GM12878 (cell line): ENCODE measurements at regions not wholly inside any gene's neighbourhood (a gene's known extent, or its start where the extent isn't known, plus 50 kb on each side); places are given as distances from the start of the nearest gene placed in this dataset.

Experiments
- CHD1 ChIP-seq: IDR thresholded peaks from 2 replicates; pipeline ENCODE4 v1.6.1; 2012; ENCODE audit warnings: low read depth, low read length, improper control_type of control experiment
- CHD4 ChIP-seq: fragments of 200-600 bp; sonication (generic); IDR thresholded peaks from 2 replicates; pipeline ENCODE4 v1.6.1; 2016; ENCODE audit warnings: mild to moderate bottlenecking
- CREB1 ChIP-seq: IDR thresholded peaks from 2 replicates; pipeline ENCODE4 v1.6.1; 2012; ENCODE audit warnings: low read depth, mild to moderate bottlenecking, inconsistent platforms
- EGR1 ChIP-seq, 2 experiments: IDR thresholded peaks; 1 replicate in 1 of 2; 2 replicates in 1 of 2; pipeline ENCODE4 v1.6.1; 2011 to 2012; ENCODE audit warnings: low read depth in 2 of 2, low read length in 2 of 2, borderline replicate concordance in 1 of 2, mild to moderate bottlenecking in 1 of 2, moderate library complexity in 1 of 2
- KDM1A ChIP-seq: fragments of 200-600 bp; sonication (generic); IDR thresholded peaks from 2 replicates; pipeline ENCODE4 v1.6.1; 2016; ENCODE audit warnings: borderline replicate concordance
- RB1 ChIP-seq: fragments of 450-650 bp; formaldehyde crosslinking; IDR thresholded peaks from 2 replicates; pipeline ENCODE4 v1.6.1; 2017; ENCODE audit warnings: mild to moderate bottlenecking, borderline replicate concordance
- RELA ChIP-seq: fragments of 450-650 bp; IDR thresholded peaks from 2 replicates; pipeline ENCODE4 v1.8.0; 2014; ENCODE audit warnings: borderline replicate concordance; ENCODE audit not compliant: partially characterized antibody
- WRNIP1 ChIP-seq: IDR thresholded peaks from 2 replicates; pipeline ENCODE4 v1.6.1; 2011; ENCODE audit warnings: low read depth, low read length, improper control_type of control experiment, borderline replicate concordance
- YY1 ChIP-seq: IDR thresholded peaks from 2 replicates; pipeline ENCODE4 v1.6.1; 2011; ENCODE audit warnings: low read depth, mild to moderate bottlenecking, low read length
- TF ChIP-seq, protein P1 (sequence below): fragments of 450-650 bp; IDR thresholded peaks from 2 replicates; pipeline ENCODE4 v1.6.1; 2017; ENCODE audit warnings: antibody characterized with exemption, mild to moderate bottlenecking, moderate library complexity
- TF ChIP-seq, protein P2 (sequence below): IDR thresholded peaks from 2 replicates; pipeline ENCODE4 v1.6.1; 2012; ENCODE audit warnings: improper control_type of control experiment, low read depth, low read length; ENCODE audit not compliant: insufficient replicate concordance
- TF ChIP-seq, protein P3 (sequence below): fragments of 450-650 bp; formaldehyde crosslinking; IDR thresholded peaks from 2 replicates; pipeline ENCODE4 v1.4.0; 2020; ENCODE audit warnings: mild to moderate bottlenecking, moderate library complexity

DNA sequence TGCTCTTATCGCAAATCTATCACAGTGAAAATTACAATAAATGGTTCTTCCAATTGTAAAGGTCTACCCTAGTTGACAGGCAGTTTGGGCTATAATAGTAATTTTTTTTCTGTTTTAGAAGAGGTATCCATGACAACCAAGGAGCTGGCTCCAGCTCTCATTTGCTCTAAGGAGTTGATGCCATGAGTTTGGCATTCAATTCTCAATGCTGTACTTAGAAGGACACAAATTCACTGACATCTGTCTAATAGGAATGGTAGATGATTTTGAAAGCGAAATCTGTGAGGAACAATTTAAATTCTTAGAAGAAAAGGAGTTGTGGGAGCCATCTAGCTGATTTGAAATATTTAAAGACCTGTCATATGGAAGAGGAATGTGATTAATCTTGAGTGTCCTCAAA lies 203.6 kb upstream of the DAB2 start (continued):
- TF ChIP-seq, protein P1, sequence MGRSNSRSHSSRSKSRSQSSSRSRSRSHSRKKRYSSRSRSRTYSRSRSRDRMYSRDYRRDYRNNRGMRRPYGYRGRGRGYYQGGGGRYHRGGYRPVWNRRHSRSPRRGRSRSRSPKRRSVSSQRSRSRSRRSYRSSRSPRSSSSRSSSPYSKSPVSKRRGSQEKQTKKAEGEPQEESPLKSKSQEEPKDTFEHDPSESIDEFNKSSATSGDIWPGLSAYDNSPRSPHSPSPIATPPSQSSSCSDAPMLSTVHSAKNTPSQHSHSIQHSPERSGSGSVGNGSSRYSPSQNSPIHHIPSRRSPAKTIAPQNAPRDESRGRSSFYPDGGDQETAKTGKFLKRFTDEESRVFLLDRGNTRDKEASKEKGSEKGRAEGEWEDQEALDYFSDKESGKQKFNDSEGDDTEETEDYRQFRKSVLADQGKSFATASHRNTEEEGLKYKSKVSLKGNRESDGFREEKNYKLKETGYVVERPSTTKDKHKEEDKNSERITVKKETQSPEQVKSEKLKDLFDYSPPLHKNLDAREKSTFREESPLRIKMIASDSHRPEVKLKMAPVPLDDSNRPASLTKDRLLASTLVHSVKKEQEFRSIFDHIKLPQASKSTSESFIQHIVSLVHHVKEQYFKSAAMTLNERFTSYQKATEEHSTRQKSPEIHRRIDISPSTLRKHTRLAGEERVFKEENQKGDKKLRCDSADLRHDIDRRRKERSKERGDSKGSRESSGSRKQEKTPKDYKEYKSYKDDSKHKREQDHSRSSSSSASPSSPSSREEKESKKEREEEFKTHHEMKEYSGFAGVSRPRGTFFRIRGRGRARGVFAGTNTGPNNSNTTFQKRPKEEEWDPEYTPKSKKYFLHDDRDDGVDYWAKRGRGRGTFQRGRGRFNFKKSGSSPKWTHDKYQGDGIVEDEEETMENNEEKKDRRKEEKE: no peak
- TF ChIP-seq, protein P2, sequence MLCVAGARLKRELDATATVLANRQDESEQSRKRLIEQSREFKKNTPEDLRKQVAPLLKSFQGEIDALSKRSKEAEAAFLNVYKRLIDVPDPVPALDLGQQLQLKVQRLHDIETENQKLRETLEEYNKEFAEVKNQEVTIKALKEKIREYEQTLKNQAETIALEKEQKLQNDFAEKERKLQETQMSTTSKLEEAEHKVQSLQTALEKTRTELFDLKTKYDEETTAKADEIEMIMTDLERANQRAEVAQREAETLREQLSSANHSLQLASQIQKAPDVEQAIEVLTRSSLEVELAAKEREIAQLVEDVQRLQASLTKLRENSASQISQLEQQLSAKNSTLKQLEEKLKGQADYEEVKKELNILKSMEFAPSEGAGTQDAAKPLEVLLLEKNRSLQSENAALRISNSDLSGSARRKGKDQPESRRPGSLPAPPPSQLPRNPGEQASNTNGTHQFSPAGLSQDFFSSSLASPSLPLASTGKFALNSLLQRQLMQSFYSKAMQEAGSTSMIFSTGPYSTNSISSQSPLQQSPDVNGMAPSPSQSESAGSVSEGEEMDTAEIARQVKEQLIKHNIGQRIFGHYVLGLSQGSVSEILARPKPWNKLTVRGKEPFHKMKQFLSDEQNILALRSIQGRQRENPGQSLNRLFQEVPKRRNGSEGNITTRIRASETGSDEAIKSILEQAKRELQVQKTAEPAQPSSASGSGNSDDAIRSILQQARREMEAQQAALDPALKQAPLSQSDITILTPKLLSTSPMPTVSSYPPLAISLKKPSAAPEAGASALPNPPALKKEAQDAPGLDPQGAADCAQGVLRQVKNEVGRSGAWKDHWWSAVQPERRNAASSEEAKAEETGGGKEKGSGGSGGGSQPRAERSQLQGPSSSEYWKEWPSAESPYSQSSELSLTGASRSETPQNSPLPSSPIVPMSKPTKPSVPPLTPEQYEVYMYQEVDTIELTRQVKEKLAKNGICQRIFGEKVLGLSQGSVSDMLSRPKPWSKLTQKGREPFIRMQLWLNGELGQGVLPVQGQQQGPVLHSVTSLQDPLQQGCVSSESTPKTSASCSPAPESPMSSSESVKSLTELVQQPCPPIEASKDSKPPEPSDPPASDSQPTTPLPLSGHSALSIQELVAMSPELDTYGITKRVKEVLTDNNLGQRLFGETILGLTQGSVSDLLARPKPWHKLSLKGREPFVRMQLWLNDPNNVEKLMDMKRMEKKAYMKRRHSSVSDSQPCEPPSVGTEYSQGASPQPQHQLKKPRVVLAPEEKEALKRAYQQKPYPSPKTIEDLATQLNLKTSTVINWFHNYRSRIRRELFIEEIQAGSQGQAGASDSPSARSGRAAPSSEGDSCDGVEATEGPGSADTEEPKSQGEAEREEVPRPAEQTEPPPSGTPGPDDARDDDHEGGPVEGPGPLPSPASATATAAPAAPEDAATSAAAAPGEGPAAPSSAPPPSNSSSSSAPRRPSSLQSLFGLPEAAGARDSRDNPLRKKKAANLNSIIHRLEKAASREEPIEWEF: no peak
- TF ChIP-seq YY1: no peak
- no peak for TF ChIP-seq KDM1A
- no peak for TF ChIP-seq RB1
- TF ChIP-seq, protein P3, sequence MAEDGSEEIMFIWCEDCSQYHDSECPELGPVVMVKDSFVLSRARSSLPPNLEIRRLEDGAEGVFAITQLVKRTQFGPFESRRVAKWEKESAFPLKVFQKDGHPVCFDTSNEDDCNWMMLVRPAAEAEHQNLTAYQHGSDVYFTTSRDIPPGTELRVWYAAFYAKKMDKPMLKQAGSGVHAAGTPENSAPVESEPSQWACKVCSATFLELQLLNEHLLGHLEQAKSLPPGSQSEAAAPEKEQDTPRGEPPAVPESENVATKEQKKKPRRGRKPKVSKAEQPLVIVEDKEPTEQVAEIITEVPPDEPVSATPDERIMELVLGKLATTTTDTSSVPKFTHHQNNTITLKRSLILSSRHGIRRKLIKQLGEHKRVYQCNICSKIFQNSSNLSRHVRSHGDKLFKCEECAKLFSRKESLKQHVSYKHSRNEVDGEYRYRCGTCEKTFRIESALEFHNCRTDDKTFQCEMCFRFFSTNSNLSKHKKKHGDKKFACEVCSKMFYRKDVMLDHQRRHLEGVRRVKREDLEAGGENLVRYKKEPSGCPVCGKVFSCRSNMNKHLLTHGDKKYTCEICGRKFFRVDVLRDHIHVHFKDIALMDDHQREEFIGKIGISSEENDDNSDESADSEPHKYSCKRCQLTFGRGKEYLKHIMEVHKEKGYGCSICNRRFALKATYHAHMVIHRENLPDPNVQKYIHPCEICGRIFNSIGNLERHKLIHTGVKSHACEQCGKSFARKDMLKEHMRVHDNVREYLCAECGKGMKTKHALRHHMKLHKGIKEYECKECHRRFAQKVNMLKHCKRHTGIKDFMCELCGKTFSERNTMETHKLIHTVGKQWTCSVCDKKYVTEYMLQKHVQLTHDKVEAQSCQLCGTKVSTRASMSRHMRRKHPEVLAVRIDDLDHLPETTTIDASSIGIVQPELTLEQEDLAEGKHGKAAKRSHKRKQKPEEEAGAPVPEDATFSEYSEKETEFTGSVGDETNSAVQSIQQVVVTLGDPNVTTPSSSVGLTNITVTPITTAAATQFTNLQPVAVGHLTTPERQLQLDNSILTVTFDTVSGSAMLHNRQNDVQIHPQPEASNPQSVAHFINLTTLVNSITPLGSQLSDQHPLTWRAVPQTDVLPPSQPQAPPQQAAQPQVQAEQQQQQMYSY (CRISPR knock-in tag): no peak
- no peak for TF ChIP-seq CREB1
- no peak for TF ChIP-seq EGR1 (IDR thresholded peaks at IDR 0.05; ENCODE audit: borderline replicate concordance in 1 of 2, low read depth in 2 of 2, low read length in 2 of 2)
- no peak for TF ChIP-seq CHD4
- no peak for TF ChIP-seq CHD1
- no peak for TF ChIP-seq WRNIP1
- no peak for TF ChIP-seq RELA
